Activated CD4-positive, alpha-beta T cell treated with anti-CD3 and anti-CD28 coated beads, Interleukin-2, amount 50 U/mL, for 24 hours (primary cell): ENCODE measurements at regions not wholly inside any gene's neighbourhood (a gene's known extent, or its start where the extent isn't known, plus 50 kb on each side); places are given as distances from the start of the nearest gene placed in this dataset.

Experiments used
- DNase-seq, 2 donors: peaks; one replicate each; pipeline ENCODE4 v3.0.0-alpha.2; 2020; ENCODE audit warnings: low read depth in 1 of 2, low spot score in 1 of 2

DNA sequence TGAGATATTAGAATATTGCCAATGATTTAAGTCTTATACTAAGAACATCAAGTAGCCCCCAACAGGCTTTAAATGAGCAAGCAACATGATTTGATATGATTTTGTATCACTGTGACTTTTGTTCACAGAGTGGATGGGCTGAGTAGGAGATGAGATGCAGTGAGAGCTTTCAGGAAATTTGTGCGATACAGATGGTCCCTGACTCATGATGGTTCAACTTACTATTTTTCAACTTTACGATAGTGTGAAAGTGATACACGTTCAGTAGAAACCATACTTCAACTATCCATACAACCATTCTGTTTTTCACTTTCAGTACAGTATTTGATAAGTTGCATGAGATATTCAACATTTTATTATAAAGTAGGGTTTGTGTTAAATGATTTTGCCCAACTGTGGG lies 78.7 kb upstream of the NWD2 start:
- DNase-seq, result no peak

DNA sequence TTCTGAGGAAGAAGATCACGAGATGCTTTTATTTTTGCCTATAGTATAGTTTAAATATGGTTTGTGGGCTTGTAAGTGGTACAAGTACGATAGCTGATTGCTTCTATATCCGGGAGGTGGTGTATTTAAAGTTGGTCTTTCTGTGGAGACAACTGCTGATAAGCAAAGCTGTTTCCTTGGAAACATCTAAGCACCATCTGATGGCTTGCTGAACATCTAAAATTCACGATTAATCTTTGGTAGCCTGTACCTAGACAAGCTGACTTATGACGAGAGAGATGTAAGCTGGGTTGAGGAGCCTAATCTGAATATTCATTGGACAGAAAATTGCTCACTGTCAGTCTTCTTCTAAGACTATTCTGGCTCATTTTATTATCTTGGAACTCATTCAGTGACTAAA lies 74.6 kb upstream of the NWD2 start:
- DNase-seq, result no peak

DNA sequence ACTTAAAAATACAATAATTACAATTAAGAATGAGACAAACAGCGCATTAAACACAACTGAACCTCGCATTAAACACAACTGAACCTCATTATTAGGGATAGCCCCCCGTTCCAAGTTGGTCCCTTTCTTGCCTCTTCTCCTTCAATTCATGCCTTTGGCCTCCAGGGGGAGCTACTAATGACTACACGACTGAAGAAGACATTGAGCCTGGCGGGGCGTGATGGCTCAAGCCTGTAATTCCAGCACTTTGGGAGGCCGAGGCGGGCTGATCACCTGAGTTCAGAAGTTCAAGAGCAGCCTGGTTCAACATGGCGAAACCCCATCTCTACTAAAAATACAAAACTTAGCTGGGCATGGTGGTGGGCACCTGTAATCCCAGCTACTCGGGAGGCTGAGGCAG lies 56.4 kb upstream of the NWD2 start:
- no peak for DNase-seq
